MM.1S (cell line): ENCODE measurements at regions not wholly inside any gene's neighbourhood (a gene's known extent, or its start where the extent isn't known, plus 50 kb on each side); places are given as distances from the start of the nearest gene placed in this dataset.

ENCODE experiments used
- CTCF ChIP-seq: fragments of 300-600 bp; sonication (generic); IDR thresholded peaks from 2 replicates; pipeline ENCODE4 v1.5.1; 2016; ENCODE audit warnings: antibody characterized with exemption, low read length, mixed read lengths
- EZH2 ChIP-seq: fragments of 300-600 bp; sonication (generic); optimal IDR thresholded peaks from 2 replicates; pipeline ENCODE3; 2017; ENCODE audit warnings: low read depth, mild to moderate bottlenecking, antibody characterized with exemption, low read length, mixed read lengths

GRCh38 chr5:164224772-164225171, 719.4 kb downstream of the MAT2B start:
- no peak for TF ChIP-seq CTCF
- no peak for TF ChIP-seq EZH2
